SU-DHL-6 (cell line): ENCODE measurements at regions not wholly inside any gene's neighbourhood (a gene's known extent, or its start where the extent isn't known, plus 50 kb on each side); places are given as distances from the start of the nearest gene placed in this dataset.

Source experiments
- H2AFZ ChIP-seq: fragments of 200-600 bp; sonication (generic); 2 replicates; pipeline ENCODE4 v1.6.1; 2014; ENCODE audit warnings: low read depth, mild to moderate bottlenecking, moderate library complexity, mixed read lengths, antibody characterized with exemption, low read length; ENCODE audit not compliant: severe bottlenecking
- H3F3A ChIP-seq: fragments of 200-600 bp; shearing (Covaris generic); 2 replicates; pipeline ENCODE4 v1.6.0; 2016; ENCODE audit warnings: antibody characterized with exemption, mild to moderate bottlenecking; ENCODE audit not compliant: insufficient read depth
- H3K27ac ChIP-seq: fragments of 200-600 bp; sonication (generic); 2 replicates; pipeline ENCODE4 v1.5.1; 2016; ENCODE audit warnings: low read depth, mild to moderate bottlenecking, low read length, moderate library complexity, mixed read lengths
- H3K27me3 ChIP-seq: fragments of 200-600 bp; sonication (generic), shearing (Covaris generic); 2 replicates; pipeline ENCODE4 v1.6.0; 2014; ENCODE audit warnings: mild to moderate bottlenecking, low read length
- H3K36me3 ChIP-seq: fragments of 200-600 bp; sonication (generic); 2 replicates; pipeline ENCODE4 v1.6.1; 2014; ENCODE audit warnings: mild to moderate bottlenecking, low read length, mixed read lengths
- H3K4me2 ChIP-seq: fragments of 300-600, 200-600 bp; shearing (Covaris generic), sonication (generic); 2 replicates; pipeline ENCODE4 v1.6.0; 2014; ENCODE audit warnings: low read length, low read depth, mild to moderate bottlenecking; ENCODE audit not compliant: poor library complexity, severe bottlenecking
- H3K4me3 ChIP-seq: fragments of 200-600 bp; sonication (generic); 2 replicates; pipeline ENCODE4 v1.5.1; 2014; ENCODE audit warnings: antibody characterized with exemption, low read length, mild to moderate bottlenecking, mixed read lengths; ENCODE audit not compliant: insufficient read depth, poor library complexity, severe bottlenecking
- H3K79me2 ChIP-seq: fragments of 200-600 bp; sonication (generic); 2 replicates; pipeline ENCODE4 v1.6.1; 2014; ENCODE audit warnings: mild to moderate bottlenecking, low read length, moderate library complexity; ENCODE audit not compliant: insufficient read depth
- H3K9ac ChIP-seq: fragments of 200-600 bp; sonication (generic); 2 replicates; pipeline ENCODE4 v1.7.0; 2014; ENCODE audit warnings: mild to moderate bottlenecking, low read length
- H3K9me2 ChIP-seq: fragments of 200-600 bp; sonication (generic); replicated peaks from 2 replicates; pipeline ENCODE4 v1.6.1; 2014; ENCODE audit warnings: low read length; ENCODE audit not compliant: insufficient read depth
- H3K9me3 ChIP-seq: fragments of 200-600 bp; sonication (generic); 2 replicates; pipeline ENCODE4 v1.6.1; 2014; ENCODE audit warnings: low read length, mixed read lengths; ENCODE audit not compliant: insufficient read depth
- H4K20me1 ChIP-seq: fragments of 200-600 bp; sonication (generic); 2 replicates; pipeline ENCODE4 v1.6.1; 2014; ENCODE audit warnings: low read depth, mild to moderate bottlenecking, antibody characterized with exemption, low read length, moderate library complexity, mixed read lengths
- CTCF ChIP-seq: fragments of 200-600 bp; sonication (generic); IDR thresholded peaks from one replicate; pipeline ENCODE4 v1.5.1; 2017; ENCODE audit warnings: antibody characterized with exemption, mild to moderate bottlenecking, low read length, moderate library complexity; ENCODE audit not compliant: insufficient read depth, poor library complexity, severe bottlenecking
- EZH2phosphoT487 ChIP-seq: fragments of 200-600 bp; sonication (generic), shearing (Covaris generic); conservative IDR thresholded peaks from 2 replicates; pipeline ENCODE4 v1.6.1; 2018; ENCODE audit warnings: mild to moderate bottlenecking, antibody characterized with exemption, low read length, moderate library complexity, mixed read lengths

- Histone ChIP-seq H3K4me3 (no peak overlapping the region), H3K36me3 (no peaks in the 10 kb centered on the region), H3K27me3 (no peaks in the 10 kb centered on the region), H3K9ac (no peak overlapping the region), H2AFZ (no peak overlapping the region), H3K4me2 (no peak overlapping the region), H3K27ac (no peak overlapping the region), H3K9me3 (no peaks in the 10 kb centered on the region), H3K9me2 (no peaks in the 10 kb centered on the region), H4K20me1 (no peaks in the 10 kb centered on the region), H3K79me2 (no peaks in the 10 kb centered on the region), H3F3A (no peaks in the 10 kb centered on the region)
- TF ChIP-seq CTCF (no peak), EZH2phosphoT487 (no peak)
Measured at GRCh38 chr1:181359012-181359411, 124.3 kb upstream of the CACNA1E start.

GRCh38 chr1:181364801-181365200, 118.5 kb upstream of the CACNA1E start:
- no peaks in the 10 kb centered on the region for H3K9me2 ChIP-seq
- no peak overlapping the region for H3K4me2 ChIP-seq
- TF ChIP-seq EZH2phosphoT487: no peak
- no peak for TF ChIP-seq CTCF
- H2AFZ ChIP-seq: no peak overlapping the region
- no peaks in the 10 kb centered on the region for H3K9me3 ChIP-seq
- H3K36me3 ChIP-seq: no peaks in the 10 kb centered on the region
- no peaks in the 10 kb centered on the region for H3K79me2 ChIP-seq
- no peaks in the 10 kb centered on the region for H4K20me1 ChIP-seq
- H3K27ac ChIP-seq: no peak overlapping the region
- no peaks in the 10 kb centered on the region for H3K27me3 ChIP-seq
- H3K9ac ChIP-seq: no peak overlapping the region
- no peaks in the 10 kb centered on the region for H3F3A ChIP-seq
- H3K4me3 ChIP-seq: no peak overlapping the region

- Histone ChIP-seq H3K4me2 (no peak overlapping the region), H3K79me2 (no peaks in the 10 kb centered on the region), H3K9me2 (no peaks in the 10 kb centered on the region), H3K36me3 (no peaks in the 10 kb centered on the region), H3F3A (no peaks in the 10 kb centered on the region), H3K9me3 (no peaks in the 10 kb centered on the region), H3K4me3 (no peak overlapping the region), H3K27me3 (no peaks in the 10 kb centered on the region), H3K9ac (no peak overlapping the region), H3K27ac (no peak overlapping the region), H2AFZ (no peak overlapping the region), H4K20me1 (no peaks in the 10 kb centered on the region)
- no peak for TF ChIP-seq CTCF
- TF ChIP-seq EZH2phosphoT487: no peak
Measured at GRCh38 chr1:181366910-181367309, 116.4 kb upstream of the CACNA1E start.
